ENCODE measurements at regions not wholly inside any gene's neighbourhood (a gene's known extent, or its start where the extent isn't known, plus 50 kb on each side); places are given as distances from the start of the nearest gene placed in this dataset.
"Not testable (repeated sequence)": the region's sequence is repeated elsewhere in the genome, so short reads cannot be mapped to it uniquely, and the experiment has no call there.

- DNase-seq (ENCODE audit: low spot score): no peak
Measured at GRCh38 chr3:68676136-68676535, 256.2 kb downstream of the TAFA4 start.

GRCh38 chr3:68667346-68667745, 265.0 kb downstream of the TAFA4 start:
- no peak for DNase-seq (ENCODE audit: low spot score)

DNA sequence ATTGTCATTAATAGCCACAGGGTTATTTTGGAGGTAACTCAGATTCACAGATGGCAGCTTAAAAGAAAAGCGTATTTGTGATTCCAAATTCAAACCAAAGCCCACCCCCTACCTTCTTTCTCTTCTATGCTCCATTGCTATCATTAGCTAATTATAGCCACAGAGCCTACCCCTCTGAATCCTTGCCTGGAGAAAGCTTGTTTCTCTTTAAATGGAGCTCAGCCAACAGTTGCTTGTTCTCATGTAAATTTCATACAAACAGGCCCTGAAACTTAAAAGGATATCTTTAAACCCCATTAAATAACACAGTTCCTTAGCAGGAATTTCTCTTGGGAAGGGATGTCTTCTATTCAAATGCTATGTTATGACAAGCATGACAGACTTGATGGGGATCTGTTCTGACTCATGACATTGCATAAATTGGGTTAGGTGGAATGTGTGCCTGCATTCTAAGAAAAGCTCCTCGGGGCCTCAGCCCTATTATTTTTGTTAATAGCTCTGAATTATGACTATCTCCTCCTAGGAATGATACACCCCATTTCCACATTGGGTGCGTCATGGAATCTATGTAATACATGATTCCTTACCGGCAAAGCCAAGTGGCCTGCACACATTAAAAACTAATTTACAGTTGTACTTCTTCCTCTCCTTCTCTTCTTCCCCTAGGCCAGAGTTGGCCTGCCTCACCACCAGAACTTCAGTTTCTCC, 265.8 kb downstream of the TAFA4 start:
- DNase-seq (ENCODE audit: low spot score): no peak

DNA sequence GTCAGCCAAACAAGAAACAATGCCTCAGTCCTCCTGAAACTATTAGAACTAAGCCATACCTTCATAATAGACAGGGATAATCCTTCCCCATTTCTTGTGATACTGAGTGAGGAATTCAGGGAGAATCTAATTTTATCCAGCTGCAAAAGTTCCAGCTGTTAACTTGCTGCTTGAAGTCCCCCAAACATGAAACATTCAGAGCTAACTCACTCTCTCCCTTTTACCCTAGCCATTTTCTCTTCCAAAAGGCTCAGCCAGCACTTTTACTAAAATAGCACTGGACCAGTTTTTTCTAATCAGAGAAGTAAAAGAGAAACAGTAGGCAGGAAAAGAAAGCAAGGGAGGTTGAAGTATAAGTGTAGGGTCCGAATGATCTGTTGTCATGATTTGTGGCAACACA, 268.1 kb downstream of the TAFA4 start:
- no peak for DNase-seq (ENCODE audit: low spot score)

DNA sequence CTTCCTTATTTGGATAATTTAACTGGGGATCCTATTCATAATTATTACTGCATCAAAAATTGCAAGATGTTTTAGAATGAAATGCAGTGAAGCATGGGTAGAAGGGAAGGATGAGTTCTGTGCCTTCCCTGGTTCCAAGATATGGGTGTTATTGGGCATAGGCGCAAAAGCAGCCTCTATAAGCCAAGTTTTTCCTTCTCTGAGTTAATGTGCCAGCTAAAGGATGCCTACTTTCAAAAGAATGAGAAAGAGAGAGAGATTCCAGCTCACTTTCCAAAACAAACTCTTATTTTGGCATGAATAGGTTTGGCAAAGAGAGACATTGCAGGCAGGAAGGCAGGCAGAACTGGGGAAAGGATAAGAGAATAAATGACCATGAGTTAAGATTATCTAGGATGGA, 270.2 kb downstream of the TAFA4 start:
- no peak for DNase-seq (ENCODE audit: low spot score)

DNA sequence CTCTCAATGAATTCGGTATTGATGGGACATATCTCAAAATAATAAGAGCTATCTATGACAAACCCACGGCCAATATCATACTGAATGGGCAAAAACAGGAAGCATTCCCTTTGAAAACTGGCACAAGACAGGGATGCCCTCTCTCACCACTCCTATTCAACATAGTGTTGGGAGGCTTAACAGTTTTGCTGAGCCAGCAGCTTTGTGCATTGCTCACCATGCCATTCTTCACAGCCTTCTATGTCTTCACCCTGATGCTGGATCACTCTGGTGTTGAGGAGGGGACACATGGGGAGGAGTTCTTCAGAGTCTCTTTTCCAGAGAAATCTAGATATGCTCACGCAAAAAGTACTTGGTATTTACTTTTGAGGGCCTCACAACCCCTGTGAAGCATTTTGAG, 281.7 kb downstream of the TAFA4 start:
- not testable (repeated sequence) for DNase-seq (ENCODE audit: low spot score)

GRCh38 chr3:68648494-68648893, 283.9 kb downstream of the TAFA4 start:
- no peak for DNase-seq (ENCODE audit: low spot score)

GRCh38 chr3:68631850-68632545, 300.3 kb downstream of the TAFA4 start:
- DNase-seq (ENCODE audit: low spot score): no peak

GRCh38 chr3:68620211-68620610, 312.1 kb downstream of the TAFA4 start:
- DNase-seq (ENCODE audit: low spot score): no peak

GRCh38 chr3:68614087-68614486, 318.3 kb downstream of the TAFA4 start:
- DNase-seq (ENCODE audit: low spot score): no peak

- no peak for DNase-seq (ENCODE audit: low spot score)
Measured at GRCh38 chr3:68571321-68571720, 361.0 kb downstream of the TAFA4 start.

- DNase-seq (ENCODE audit: low spot score): no peak
Measured at GRCh38 chr3:68560728-68561127, 371.6 kb downstream of the TAFA4 start.

GRCh38 chr3:68535782-68536181, 396.6 kb downstream of the TAFA4 start:
- no peak for DNase-seq (ENCODE audit: low spot score)

- no peak for DNase-seq (ENCODE audit: low spot score)
Measured at GRCh38 chr3:68523330-68523729, 409.0 kb downstream of the TAFA4 start.

DNA sequence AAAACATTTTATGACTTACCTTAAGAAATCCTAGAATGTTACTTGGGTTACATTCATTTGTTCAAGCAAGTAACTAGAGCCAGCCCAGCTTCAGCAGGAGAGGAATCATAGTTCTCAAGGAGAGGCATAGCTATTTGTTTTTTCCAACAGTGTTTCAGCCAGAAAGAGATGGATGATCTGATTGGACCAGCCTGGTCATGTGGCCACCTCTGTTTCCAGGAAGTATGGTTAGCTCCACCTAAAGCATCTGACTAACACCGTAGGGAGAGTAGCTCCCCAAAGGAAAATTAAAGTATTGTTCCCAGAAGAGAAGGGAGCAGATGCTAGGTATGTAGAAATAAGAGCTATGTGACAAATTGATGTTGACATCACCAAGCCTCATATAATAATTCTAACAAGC, 417.1 kb downstream of the TAFA4 start:
- no peak for DNase-seq (ENCODE audit: low spot score)

- no peak for DNase-seq (ENCODE audit: low spot score)
Measured at GRCh38 chr3:68504201-68504600, 428.1 kb downstream of the TAFA4 start.

DNA sequence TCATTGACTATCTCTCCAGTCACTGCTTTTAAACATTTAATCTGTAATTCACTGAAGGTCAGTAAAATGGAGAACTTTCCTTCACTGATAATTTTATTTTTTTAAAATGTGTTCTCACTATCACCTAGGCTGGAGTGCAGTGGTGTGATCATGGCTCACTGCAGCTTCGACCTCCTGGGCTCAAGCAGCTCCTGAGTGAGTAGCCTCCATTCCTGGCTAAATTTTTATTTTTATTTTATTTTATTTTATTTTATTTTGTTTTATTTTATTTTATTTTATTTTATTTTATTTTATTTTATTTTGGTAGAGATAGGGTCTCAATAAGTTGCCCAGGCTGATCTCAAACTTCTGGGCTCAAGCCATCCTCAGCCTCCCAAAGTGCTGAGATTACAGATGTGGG, 446.5 kb downstream of the TAFA4 start:
- not testable (repeated sequence) for DNase-seq (ENCODE audit: low spot score)

- no peak for DNase-seq (ENCODE audit: low spot score)
Measured at GRCh38 chr3:68485051-68485450, 447.3 kb downstream of the TAFA4 start.

DNA sequence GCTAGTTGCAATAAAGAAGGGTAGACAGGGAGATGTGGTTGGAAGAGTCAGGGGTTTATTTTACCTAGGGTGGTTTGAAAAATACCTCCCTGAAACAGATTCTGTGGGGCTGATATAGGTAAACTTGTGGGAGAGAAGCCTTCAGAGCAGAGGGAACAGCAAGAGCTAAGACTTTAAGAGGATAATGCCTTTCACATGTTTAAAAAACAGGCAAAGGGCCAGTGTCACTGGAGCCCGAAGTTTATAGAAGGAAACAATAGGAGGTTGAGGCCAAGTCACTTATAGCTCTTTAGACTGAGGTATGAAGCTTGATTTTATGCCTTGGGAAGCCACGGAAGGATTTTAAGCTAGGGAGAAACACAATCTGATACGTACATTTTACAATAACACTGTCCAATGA, 448.7 kb downstream of the TAFA4 start:
- no peak for DNase-seq (ENCODE audit: low spot score)

GRCh38 chr3:68483041-68483440, 449.3 kb downstream of the TAFA4 start:
- DNase-seq (ENCODE audit: low spot score): no peak

DNA sequence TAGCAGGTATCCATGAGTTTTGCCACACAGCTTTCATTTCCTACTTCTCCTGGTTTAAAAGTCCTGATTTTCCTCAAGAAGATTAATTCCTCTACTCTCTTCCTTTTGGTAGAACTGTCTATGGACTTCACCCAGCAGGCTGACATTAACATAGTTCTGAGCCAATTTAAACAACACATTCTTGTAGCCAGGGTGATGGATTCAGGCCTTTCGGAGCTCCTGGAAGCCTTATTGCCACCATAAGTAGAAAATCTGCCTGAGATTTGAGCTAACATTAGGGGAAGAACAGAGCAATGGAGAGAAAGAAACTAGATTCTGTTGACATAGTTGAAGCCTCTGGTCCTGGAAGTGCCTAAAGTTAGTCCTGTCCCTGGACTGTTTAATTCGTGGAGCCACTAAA, 449.8 kb downstream of the TAFA4 start:
- no peak for DNase-seq (ENCODE audit: low spot score)

GRCh38 chr3:68479779-68480178, 452.6 kb downstream of the TAFA4 start:
- DNase-seq (ENCODE audit: low spot score): no peak

GRCh38 chr3:68468695-68469375, 463.5 kb downstream of the TAFA4 start:
- no peak for DNase-seq (ENCODE audit: low spot score)
